H1 (cell line): ENCODE measurements at regions not wholly inside any gene's neighbourhood (a gene's known extent, or its start where the extent isn't known, plus 50 kb on each side); places are given as distances from the start of the nearest gene placed in this dataset.
"Not testable (repeated sequence)": the region's sequence is repeated elsewhere in the genome, so short reads cannot be mapped to it uniquely, and the experiment has no call there.

Experiments used
- CTCF ChIA-PET: fragments of 300-600 bp; sonication (Branson Sonifier 250); formaldehyde crosslinking; loops from one replicate; lab custom pipeline; 2021; ENCODE audit not compliant: partially characterized antibody; lab: Charles Lee
- POLR2A ChIA-PET: fragments of 300-600 bp; sonication (Branson Sonifier 250); formaldehyde crosslinking; loops from one replicate; lab custom pipeline; 2021; ENCODE audit warnings: inconsistent platforms; ENCODE audit not compliant: partially characterized antibody; lab: Charles Lee
- DNase-seq, 2 experiments: peaks; one replicate each; pipeline versions ENCODE4 v3.0.0 to v3.0.0-alpha.2; 2010 to 2022; ENCODE audit warnings: low spot score in 2 of 2, low read depth in 1 of 2, mixed read lengths in 1 of 2
- FAIRE-seq: peaks from 2 replicates; lab custom pipeline; 2011; peaks lifted over from hg19 to GRCh38; lab: Jason Lieb, UNC
- H2AFZ ChIP-seq: 2 replicates; pipeline ENCODE4 v1.8.1; 2012; ENCODE audit warnings: low read length, inconsistent platforms
- H2AK5ac ChIP-seq: 2 replicates; pipeline ENCODE4 v1.6.1; 2013; ENCODE audit warnings: low read depth, low read length
- H2BK120ac ChIP-seq: replicated peaks from 2 replicates; pipeline ENCODE3; 2013; ENCODE audit warnings: low read depth, low read length, inconsistent platforms
- H2BK12ac ChIP-seq: 2 replicates; pipeline ENCODE4 v1.6.1; 2013; ENCODE audit warnings: low read depth, low read length
- H2BK15ac ChIP-seq: 2 replicates; pipeline ENCODE4 v1.6.1; 2013; ENCODE audit warnings: low read length
- H2BK20ac ChIP-seq: 2 replicates; pipeline ENCODE4 v1.6.1; 2013; ENCODE audit warnings: low read length
- H2BK5ac ChIP-seq: 2 replicates; pipeline ENCODE4 v1.6.1; 2013; ENCODE audit warnings: low read depth, low read length
- H3K14ac ChIP-seq: 2 replicates; pipeline ENCODE4 v1.6.1; 2013; ENCODE audit warnings: inconsistent platforms; ENCODE audit not compliant: insufficient read length
- H3K18ac ChIP-seq: 2 replicates; pipeline ENCODE4 v1.6.1; 2013; ENCODE audit warnings: low read length; ENCODE audit errors: extremely low read depth
- H3K23ac ChIP-seq: 2 replicates; pipeline ENCODE4 v1.6.1; 2013; ENCODE audit warnings: inconsistent platforms; ENCODE audit not compliant: insufficient read length
- H3K23me2 ChIP-seq: 2 replicates; pipeline ENCODE4 v1.6.1; 2013; ENCODE audit warnings: low read depth, low read length
- H3K27ac ChIP-seq: 2 replicates; pipeline ENCODE4 v1.6.1; 2011; ENCODE audit warnings: low read depth, low read length, inconsistent platforms
- H3K27me3 ChIP-seq, 4 experiments: replicated peaks in 1 of 4; 1 replicate in 1 of 4; 2 replicates in 3 of 4; pipeline versions ENCODE4 v1.6.1 to v1.8.1; 2011 to 2013; ENCODE audit warnings: low read length in 3 of 4, mild to moderate bottlenecking in 3 of 4, inconsistent platforms in 2 of 4, mixed read lengths in 2 of 4, moderate library complexity in 1 of 4; ENCODE audit not compliant: control insufficient read depth in 3 of 4, insufficient read depth in 3 of 4; ENCODE audit errors: extremely low read depth in 1 of 4
- H3K36me3 ChIP-seq, 4 experiments: 2 replicates each; pipeline versions ENCODE4 v1.6.1 to v1.8.1; 2011 to 2013; ENCODE audit warnings: mild to moderate bottlenecking in 4 of 4, low read length in 3 of 4, moderate library complexity in 2 of 4, control low read depth in 1 of 4, inconsistent platforms in 1 of 4; ENCODE audit not compliant: insufficient read depth in 4 of 4, control insufficient read depth in 2 of 4
- H3K4ac ChIP-seq: replicated peaks from 2 replicates; pipeline ENCODE3; 2013; ENCODE audit warnings: low read length, low read depth, mixed read lengths, inconsistent platforms; ENCODE audit not compliant: insufficient read length
- H3K4me1 ChIP-seq, 4 experiments: replicated peaks in 1 of 4; 1 replicate in 1 of 4; 2 replicates in 3 of 4; pipeline versions ENCODE4 v1.6.1 to v1.8.1; 2011 to 2013; ENCODE audit warnings: low read length in 3 of 4, inconsistent platforms in 2 of 4, mixed read lengths in 1 of 4; ENCODE audit not compliant: insufficient read depth in 4 of 4, control insufficient read depth in 3 of 4
- H3K4me2 ChIP-seq, 2 experiments: 2 replicates each; pipeline versions ENCODE4 v1.6.1 to v1.8.1; 2011 to 2013; ENCODE audit warnings: low read depth in 2 of 2, low read length in 2 of 2, control low read depth in 1 of 2, inconsistent platforms in 1 of 2, mild to moderate bottlenecking in 1 of 2; ENCODE audit not compliant: insufficient read depth in 1 of 2
- H3K4me3 ChIP-seq, 4 experiments: fragments of 200-600, 300-600 bp in 1 of 4; sonication (generic), shearing (Covaris generic), sonication (Bioruptor Twin) in 1 of 4; 2 replicates each; pipeline versions ENCODE4 v1.5.1 to v1.8.1; 2011 to 2016; ENCODE audit warnings: low read length in 4 of 4, low read depth in 3 of 4, control low read depth in 2 of 4, inconsistent platforms in 2 of 4, mild to moderate bottlenecking in 2 of 4, mixed read lengths in 1 of 4, moderate library complexity in 1 of 4; ENCODE audit not compliant: insufficient read depth in 2 of 4; ENCODE audit errors: extremely low read depth in 1 of 4
- H3K56ac ChIP-seq: replicated peaks from 2 replicates; pipeline ENCODE3; 2013; ENCODE audit warnings: low read depth, mild to moderate bottlenecking, mixed read lengths, low read length, inconsistent platforms; ENCODE audit not compliant: insufficient read length
- H3K79me1 ChIP-seq: 2 replicates; pipeline ENCODE4 v1.6.1; 2013; ENCODE audit warnings: low read depth, low read length, control low read depth
- H3K79me2 ChIP-seq, 2 experiments: 2 replicates each; pipeline versions ENCODE4 v1.6.1 to v1.8.1; 2012 to 2013; ENCODE audit warnings: low read length in 2 of 2, mild to moderate bottlenecking in 2 of 2, inconsistent platforms in 1 of 2; ENCODE audit not compliant: insufficient read depth in 2 of 2, control insufficient read depth in 1 of 2
- H3K9ac ChIP-seq, 4 experiments: replicated peaks in 1 of 4; 1 replicate in 1 of 4; 2 replicates in 3 of 4; pipeline versions ENCODE4 v1.6.1 to v1.8.1; 2011 to 2013; ENCODE audit warnings: low read depth in 3 of 4, low read length in 3 of 4, control low read depth in 2 of 4, mild to moderate bottlenecking in 2 of 4, moderate library complexity in 2 of 4, inconsistent platforms in 1 of 4; ENCODE audit errors: extremely low read depth in 1 of 4
- H3K9me3 ChIP-seq, 2 experiments: 2 replicates each; pipeline versions ENCODE4 v1.6.1 to v1.8.1; 2012 to 2013; ENCODE audit warnings: mild to moderate bottlenecking in 2 of 2, moderate library complexity in 2 of 2, control low read depth in 1 of 2, inconsistent platforms in 1 of 2, low read depth in 1 of 2, low read length in 1 of 2, mixed read lengths in 1 of 2; ENCODE audit not compliant: insufficient read depth in 2 of 2
- H4K20me1 ChIP-seq, 2 experiments: replicated peaks in 1 of 2; 2 replicates each; pipeline versions ENCODE3 to v1.8.1; 2011 to 2013; ENCODE audit warnings: inconsistent platforms in 2 of 2, low read length in 2 of 2, mild to moderate bottlenecking in 1 of 2; ENCODE audit not compliant: insufficient read depth in 2 of 2, control insufficient read depth in 1 of 2
- H4K5ac ChIP-seq: 2 replicates; pipeline ENCODE4 v1.6.1; 2013; ENCODE audit warnings: low read length, low read depth, mixed read lengths, inconsistent platforms; ENCODE audit not compliant: insufficient read length
- H4K8ac ChIP-seq: 2 replicates; pipeline ENCODE4 v1.8.0; 2013; ENCODE audit warnings: mild to moderate bottlenecking, moderate library complexity, low read length, inconsistent platforms; ENCODE audit not compliant: insufficient read depth; ENCODE audit errors: extremely low read depth
- H4K91ac ChIP-seq: replicated peaks from 2 replicates; pipeline ENCODE3; 2013; ENCODE audit warnings: low read length, mixed read lengths, inconsistent platforms; ENCODE audit not compliant: insufficient read length
- WGBS, 2 experiments: shearing (Covaris generic) in 1 of 2; methylation state at CpG; one replicate each; pipeline versions ENCODE4 v1.1.6 to v1.1.7; 2013 to 2015; ENCODE audit warnings: low lambda C conversion rate in 2 of 2, mixed read lengths in 2 of 2, inconsistent platforms in 1 of 2, low coverage in 1 of 2, missing lambda C conversion rate in 1 of 2; ENCODE audit not compliant: insufficient replicate concordance in 2 of 2, insufficient coverage in 1 of 2, insufficient read length in 1 of 2; ENCODE audit errors: extremely low coverage in 1 of 2, missing lambda C conversion rate in 1 of 2; 5-methylcytosine and 5-hydroxymethylcytosine counted together

DNA sequence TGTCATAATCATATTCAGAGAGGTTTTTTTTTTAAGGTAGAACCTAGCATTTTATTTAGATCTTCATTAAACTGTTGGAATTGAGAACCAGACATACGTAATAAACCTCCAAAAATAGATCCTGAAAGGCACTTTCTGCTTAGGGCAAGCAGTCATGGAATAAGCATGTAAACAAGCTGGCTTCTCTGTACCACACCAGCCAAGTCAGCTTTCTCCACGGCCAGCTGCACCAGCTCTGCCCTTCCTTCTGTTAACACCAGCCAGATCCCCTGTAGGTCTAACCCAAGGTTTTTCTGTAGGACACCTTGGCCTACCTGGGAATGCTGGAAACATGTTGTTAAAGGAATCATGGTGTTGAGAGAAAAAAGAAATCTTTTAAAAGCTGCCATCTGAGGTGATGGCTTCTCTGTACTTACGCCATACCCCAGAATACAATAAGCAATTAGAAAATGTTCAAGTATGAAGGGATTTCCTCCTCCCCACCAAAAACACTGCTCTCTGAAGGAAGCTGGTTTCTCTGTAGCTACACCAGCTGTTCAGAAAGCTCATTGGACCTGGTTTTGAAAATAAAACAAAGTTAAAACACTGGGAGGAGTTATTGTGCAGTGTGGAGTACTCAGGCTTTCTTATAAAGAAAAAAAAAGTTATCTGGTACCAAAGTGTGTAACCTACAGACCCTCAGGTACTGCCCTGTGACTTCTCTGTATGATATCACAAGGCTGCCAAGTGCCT lies 54.6 kb upstream of the CCDC80 start:
- H3K4me3 ChIP-seq, H3K9ac ChIP-seq, H4K5ac ChIP-seq, H2BK120ac ChIP-seq, H3K79me2 ChIP-seq, H4K91ac ChIP-seq, H3K9me3 ChIP-seq, H3K27me3 ChIP-seq, H4K8ac ChIP-seq, H3K79me1 ChIP-seq, H2BK20ac ChIP-seq, H3K4ac ChIP-seq, H3K4me2 ChIP-seq, H3K23me2 ChIP-seq, H3K36me3 ChIP-seq, H2AK5ac ChIP-seq, H2AFZ ChIP-seq, FAIRE-seq, H3K27ac ChIP-seq, DNase-seq, H3K14ac ChIP-seq, H4K20me1 ChIP-seq, H2BK5ac ChIP-seq, H3K18ac ChIP-seq, H2BK15ac ChIP-seq, H3K4me1 ChIP-seq, H3K23ac ChIP-seq, H3K56ac ChIP-seq, H2BK12ac ChIP-seq: not testable (repeated sequence)
- WGBS, 2 experiments, result 75% methylated on average over 1 of the region's 3 CpGs; no CpG with 5 or more reads in 1 of the 2 experiments
- ChIA-PET POLR2A (interaction anchor here (1.4 kb wide), 1 partner anchor 54 kb away, joined by 4 read pairs; no protein-coding TSS in a partner anchor), CTCF (interaction anchor here (0.9 to 5.6 kb wide), 2 partner anchors 52 to 89 kb away, joined by 3 to 30 read pairs; no protein-coding TSS in a partner anchor)

DNA sequence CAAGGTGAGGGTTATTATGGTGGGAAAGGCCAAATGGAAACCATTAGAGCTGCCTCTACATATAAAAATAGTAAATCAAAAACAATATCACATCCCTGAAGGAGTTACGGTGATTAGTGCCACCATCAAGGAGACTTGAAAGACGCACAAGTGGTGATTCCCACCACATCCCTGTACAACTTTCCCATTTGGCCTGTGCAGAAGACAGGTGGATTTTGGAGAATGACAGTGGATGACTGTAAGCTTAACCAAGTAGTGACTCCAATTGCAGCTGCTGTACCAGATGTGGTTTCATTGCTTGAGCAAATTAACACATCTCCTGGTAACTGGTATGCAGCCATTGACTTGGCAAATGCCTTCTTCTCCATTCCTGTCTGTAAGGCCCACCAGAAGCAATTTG lies 54.0 kb upstream of the CCDC80 start:
- H3K23me2 ChIP-seq, H3K23ac ChIP-seq, H3K4ac ChIP-seq, H4K91ac ChIP-seq, H3K18ac ChIP-seq, FAIRE-seq, H2BK12ac ChIP-seq, H3K9ac ChIP-seq, H4K8ac ChIP-seq, H2BK15ac ChIP-seq, H2BK20ac ChIP-seq, H3K27me3 ChIP-seq, H3K4me1 ChIP-seq, DNase-seq, H3K79me1 ChIP-seq, H3K79me2 ChIP-seq, H4K5ac ChIP-seq, H4K20me1 ChIP-seq, H2AK5ac ChIP-seq, H3K4me3 ChIP-seq, H3K56ac ChIP-seq, H2AFZ ChIP-seq, H3K36me3 ChIP-seq, H3K14ac ChIP-seq, H3K27ac ChIP-seq, H2BK120ac ChIP-seq, H3K9me3 ChIP-seq, H2BK5ac ChIP-seq, H3K4me2 ChIP-seq: not testable (repeated sequence)
- POLR2A ChIA-PET, result interaction anchor here (1.4 kb wide), 1 partner anchor 53 kb away, joined by 4 read pairs; no protein-coding TSS in a partner anchor
- CTCF ChIA-PET, result interaction anchor here (1.0 to 5.6 kb wide), 2 partner anchors 28 to 51 kb away, joined by 4 to 30 read pairs; no protein-coding TSS in a partner anchor
- 87% methylated on average over 2 of the region's 2 CpGs; no CpG with 5 or more reads in 1 of the 2 experiments for WGBS, 2 experiments
